HG02938 (cell line): ENCODE measurements at regions not wholly inside any gene's neighbourhood (a gene's known extent, or its start where the extent isn't known, plus 50 kb on each side); places are given as distances from the start of the nearest gene placed in this dataset.
"Not testable (repeated sequence)": the region's sequence is repeated elsewhere in the genome, so short reads cannot be mapped to it uniquely, and the experiment has no call there.

Experiments used
- ATAC-seq: cut with Tn5 transposase; IDR thresholded peaks from one replicate; pipeline ENCODE4 v1.9.1; 2021; ENCODE audit warnings: mild to moderate bottlenecking, moderate library complexity; ENCODE audit not compliant: unreplicated experiment

- ATAC-seq, result no peak
Observed at GRCh38 chr5:166063261-166063660, 2228.2 kb upstream of the WWC1 start.

- no peak for ATAC-seq
Observed at GRCh38 chr5:166068547-166069335, 2222.7 kb upstream of the WWC1 start.

DNA sequence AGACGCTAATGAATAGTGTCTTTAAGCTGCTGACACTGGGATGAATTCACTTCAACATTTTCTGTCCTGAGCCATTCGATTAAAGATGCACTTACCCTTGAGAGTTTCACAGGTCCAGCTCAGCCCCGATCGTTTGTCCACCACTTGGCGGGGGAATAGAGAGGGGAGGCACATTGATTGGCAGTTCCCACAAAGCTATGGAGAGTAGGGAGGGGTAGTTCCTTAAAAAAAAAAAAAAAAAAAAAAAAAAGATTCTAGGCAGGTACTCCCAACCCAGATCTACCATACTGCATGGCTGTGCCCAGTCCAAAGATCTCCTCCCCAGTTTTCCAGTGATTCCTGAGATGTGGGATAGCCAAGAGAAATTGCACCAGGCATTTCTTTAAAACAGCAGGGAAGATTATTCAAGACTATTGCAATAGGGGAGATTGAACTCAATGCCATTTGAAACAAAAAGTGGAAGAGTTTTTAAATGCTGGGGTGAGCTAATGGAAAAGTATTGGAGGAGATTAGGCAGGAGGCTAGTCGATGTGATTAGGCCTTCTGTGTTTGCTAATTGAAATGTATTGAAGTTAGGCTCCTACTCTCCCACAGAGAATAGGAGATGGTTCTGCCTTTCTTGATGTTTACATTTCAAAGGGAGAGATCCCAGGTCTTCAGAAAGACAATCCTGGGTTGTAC lies 2217.4 kb upstream of the WWC1 start:
- no peak for ATAC-seq

GRCh38 chr5:166074582-166075481 lies 2216.6 kb upstream of the WWC1 start:
- ATAC-seq, result no peak

DNA sequence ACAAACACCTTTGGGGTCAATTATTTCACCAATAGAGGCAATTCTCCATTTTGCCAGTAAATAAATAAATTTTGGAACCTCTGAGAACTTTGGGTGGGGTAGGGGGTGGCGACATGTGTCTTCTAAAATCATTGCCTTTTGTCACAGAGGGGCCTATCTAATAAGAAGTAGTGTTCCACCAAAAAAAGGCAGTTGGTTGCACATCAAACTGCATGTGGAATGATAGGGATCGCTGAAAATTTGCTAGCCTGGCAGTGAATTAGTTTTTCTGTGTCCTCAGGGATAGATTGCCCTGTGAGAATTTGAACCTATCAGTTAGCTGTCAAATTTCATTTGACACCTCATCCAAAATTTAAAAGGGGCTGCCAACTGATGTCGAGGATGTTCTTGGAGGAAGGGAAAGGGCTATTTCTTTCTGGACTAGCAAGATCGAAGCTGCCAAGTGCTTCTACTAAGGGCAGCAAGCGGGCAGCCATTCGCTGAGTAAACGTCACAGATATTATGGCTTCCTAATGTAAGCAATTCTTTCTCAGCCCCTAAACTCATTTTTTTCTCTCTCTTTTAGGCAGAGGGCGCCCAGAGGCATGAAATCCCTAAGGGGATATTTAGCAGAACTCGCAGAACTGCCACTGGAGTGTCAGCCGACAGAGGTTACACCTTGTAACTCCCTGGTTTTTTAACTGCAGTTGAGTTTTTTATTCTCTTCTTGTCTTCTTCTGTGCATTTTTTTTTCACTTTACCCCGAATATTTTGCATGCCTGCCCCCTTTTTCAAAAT lies 2208.1 kb upstream of the WWC1 start:
- ATAC-seq, result no peak

DNA sequence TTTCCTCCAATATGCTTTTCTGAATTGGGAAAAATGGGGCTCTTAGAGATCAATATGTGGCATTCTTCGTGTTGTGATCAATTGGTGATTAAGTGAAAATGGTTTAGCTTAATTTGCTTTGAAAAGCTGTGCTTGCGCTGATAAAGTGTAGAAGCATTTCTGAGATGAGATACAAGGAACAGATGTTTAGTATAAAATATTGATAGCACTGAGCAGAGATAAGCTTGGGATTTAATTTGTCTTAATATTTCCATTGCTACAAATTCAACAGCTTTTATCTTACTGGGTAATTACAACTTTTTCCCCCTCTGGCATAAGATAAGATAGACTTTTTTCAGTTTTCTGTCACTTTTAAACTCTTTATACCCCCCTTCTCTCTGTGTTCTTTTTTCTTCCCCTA lies 2204.9 kb upstream of the WWC1 start:
- ATAC-seq, result no peak

GRCh38 chr5:166088389-166089039 lies 2202.9 kb upstream of the WWC1 start:
- no peak for ATAC-seq

DNA sequence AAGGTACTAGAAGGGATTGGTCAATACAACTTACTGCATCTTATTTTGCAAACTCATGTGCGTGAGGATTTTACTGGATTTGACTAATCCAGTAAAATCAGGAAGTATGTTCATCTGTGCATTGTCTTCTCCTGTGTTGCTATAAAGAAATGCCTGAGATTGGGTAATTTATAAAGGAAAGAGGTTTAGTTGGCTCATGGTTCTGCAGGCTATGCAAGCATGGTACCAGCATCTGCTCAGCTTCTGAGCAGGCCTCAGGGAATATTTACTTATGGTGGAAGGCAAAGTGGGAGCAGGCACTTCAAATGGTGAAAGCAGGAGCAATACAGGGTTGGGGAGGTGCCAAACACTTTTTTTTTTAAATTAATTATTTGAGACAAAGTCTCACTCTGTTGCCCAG lies 2199.5 kb upstream of the WWC1 start:
- ATAC-seq, result no peak

GRCh38 chr5:166093312-166093711 lies 2198.1 kb upstream of the WWC1 start:
- ATAC-seq, result no peak

- ATAC-seq, result no peak
Observed at GRCh38 chr5:166102947-166103346, 2188.5 kb upstream of the WWC1 start.

GRCh38 chr5:166111021-166111420 lies 2180.4 kb upstream of the WWC1 start:
- ATAC-seq, result no peak

GRCh38 chr5:166117072-166118066 lies 2174.1 kb upstream of the WWC1 start:
- ATAC-seq, result no peak

DNA sequence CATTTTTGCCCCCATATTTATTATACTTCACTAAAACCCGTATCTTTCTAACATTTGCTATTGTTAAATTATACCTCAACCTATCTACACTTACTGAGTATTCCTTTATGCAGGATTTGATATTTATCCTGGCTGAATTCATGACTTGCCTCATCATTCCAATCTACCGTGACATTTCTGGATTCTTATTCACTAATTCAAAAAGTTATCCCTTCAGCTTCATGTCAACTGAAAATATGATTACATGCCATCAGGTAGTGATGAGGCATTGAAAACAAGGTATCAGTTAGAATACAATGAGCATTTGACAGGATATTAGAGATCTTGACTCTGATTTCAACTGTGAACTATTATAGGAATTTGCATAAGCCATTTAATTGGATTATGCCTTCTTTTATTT lies 2171.9 kb upstream of the WWC1 start:
- no peak for ATAC-seq

- no peak for ATAC-seq
Observed at GRCh38 chr5:166123717-166124116, 2167.7 kb upstream of the WWC1 start.

DNA sequence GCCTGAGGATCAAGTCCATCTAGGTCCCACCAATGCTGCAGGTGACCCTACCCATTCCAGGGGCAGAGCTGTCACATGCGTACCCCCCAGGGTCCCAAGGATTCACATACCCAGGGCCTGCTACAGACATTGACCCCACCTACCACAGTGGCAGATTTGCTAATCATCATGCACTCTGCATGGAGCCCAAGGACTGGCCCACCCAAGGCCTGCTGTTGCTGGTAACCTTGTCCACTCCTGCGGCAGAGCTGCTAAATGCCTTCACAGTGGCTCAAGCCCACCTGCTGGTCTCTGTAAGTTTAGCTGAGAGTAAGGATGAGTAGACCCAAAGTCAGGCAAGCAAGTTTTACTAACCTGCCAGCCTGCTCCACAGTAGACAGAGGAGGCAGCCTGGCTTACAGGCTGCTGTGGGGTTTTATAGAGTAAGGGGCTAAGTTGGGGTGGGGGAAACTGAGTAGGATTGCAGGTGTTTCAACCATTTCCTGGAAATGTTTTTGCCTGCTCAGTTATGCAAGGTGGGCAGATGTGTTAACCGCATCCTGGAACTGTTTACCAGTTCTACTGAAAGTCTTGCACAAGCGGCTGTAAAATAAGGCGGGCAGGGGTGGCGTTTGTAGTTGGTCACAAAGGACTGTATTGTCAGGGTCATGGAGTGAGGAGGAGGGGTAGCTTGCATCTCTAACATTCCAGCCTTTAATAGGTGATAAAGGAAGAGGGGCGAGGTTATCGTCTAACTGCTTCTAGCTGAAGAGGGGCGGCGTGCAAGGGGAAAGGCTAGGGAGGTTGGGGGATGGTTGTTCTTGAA lies 2163.5 kb upstream of the WWC1 start:
- no peak for ATAC-seq

DNA sequence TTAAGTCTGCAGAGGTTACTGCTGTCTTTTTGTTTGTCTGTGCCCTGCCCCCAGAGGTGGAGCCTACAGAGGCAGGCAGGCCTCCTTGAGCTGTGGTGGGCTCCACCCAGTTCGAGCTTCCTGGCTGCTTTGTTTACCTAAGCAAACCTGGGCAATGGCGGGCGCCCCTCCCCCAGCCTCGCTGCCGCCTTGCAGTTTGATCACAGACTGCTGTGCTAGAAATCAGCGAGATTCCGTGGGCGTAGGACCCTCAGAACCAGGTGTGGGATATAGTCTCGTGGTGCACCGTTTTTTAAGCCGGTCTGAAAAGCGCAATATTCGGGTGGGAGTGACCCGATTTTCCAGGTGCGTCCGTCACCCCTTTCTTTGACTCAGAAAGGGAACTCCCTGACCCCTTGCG lies 2146.3 kb upstream of the WWC1 start:
- not testable (repeated sequence) for ATAC-seq

GRCh38 chr5:166163996-166164610 lies 2127.3 kb upstream of the WWC1 start:
- no peak for ATAC-seq

DNA sequence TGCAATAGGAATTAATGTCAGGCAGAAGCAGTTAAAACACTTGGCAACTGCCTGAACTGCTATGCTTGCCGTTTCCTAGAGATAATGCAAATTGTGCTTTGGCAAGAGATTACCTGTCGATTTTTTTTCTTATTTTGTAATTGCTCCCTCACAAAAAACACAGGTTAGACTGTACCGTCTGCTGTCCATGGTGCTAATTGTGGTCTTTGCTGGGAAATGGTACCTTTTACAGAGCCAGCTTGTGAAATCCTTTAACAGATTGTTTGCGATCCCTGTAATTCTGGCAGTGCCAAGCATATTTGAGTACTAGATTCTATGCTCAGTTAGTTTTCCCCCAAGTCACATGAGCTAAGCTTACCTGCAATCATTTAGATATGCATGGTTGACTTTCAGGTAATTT lies 2125.8 kb upstream of the WWC1 start:
- no peak for ATAC-seq
